Erythroblast (primary cell): ENCODE measurements at regions not wholly inside any gene's neighbourhood (a gene's known extent, or its start where the extent isn't known, plus 50 kb on each side); places are given as distances from the start of the nearest gene placed in this dataset.

Source experiments
- GATA1 ChIP-seq: IDR thresholded peaks from 2 replicates; pipeline ENCODE4 v1.6.1; 2011; ENCODE audit warnings: low read depth, mild to moderate bottlenecking, control low read depth, low read length, moderate library complexity
- POLR2A ChIP-seq: IDR thresholded peaks from 2 replicates; pipeline ENCODE4 v1.6.1; 2011; ENCODE audit warnings: mild to moderate bottlenecking, low read length

GRCh38 chr11:127950162-127950561 is 637.2 kb downstream of the ETS1 start:
- no peak for TF ChIP-seq POLR2A
- TF ChIP-seq GATA1 = no peak
